WERI-Rb-1 (cell line): ENCODE measurements at regions not wholly inside any gene's neighbourhood (a gene's known extent, or its start where the extent isn't known, plus 50 kb on each side); places are given as distances from the start of the nearest gene placed in this dataset.
A peak's percentile ranks its signal among the peaks of the same experiment; 100 is the strongest.
"Not testable (repeated sequence)": the region's sequence is repeated elsewhere in the genome, so short reads cannot be mapped to it uniquely, and the experiment has no call there.

Experiments used
- DNase-seq: peaks from one replicate; pipeline ENCODE4 v3.0.0-alpha.2; 2020
- H3K27ac ChIP-seq: fragments of 250-450 bp; sonication (Bioruptor Pico); 2 replicates; pipeline ENCODE4 v1.5.1; 2020; ENCODE audit warnings: mild to moderate bottlenecking, moderate library complexity
- H3K27me3 ChIP-seq: fragments of 250-450 bp; sonication (Bioruptor Pico); 2 replicates; pipeline ENCODE4 v1.5.1; 2021; ENCODE audit warnings: mild to moderate bottlenecking, low read depth, moderate library complexity; ENCODE audit not compliant: insufficient read depth, severe bottlenecking
- H3K36me3 ChIP-seq: fragments of 250-450 bp; sonication (Bioruptor Pico); 2 replicates; pipeline ENCODE4 v1.5.1; 2020; ENCODE audit warnings: mild to moderate bottlenecking, moderate library complexity
- H3K4me3 ChIP-seq: 2 replicates; pipeline ENCODE4 v1.5.1; 2011; ENCODE audit warnings: low read depth, mild to moderate bottlenecking, control low read depth, low read length
- H3K9me3 ChIP-seq: fragments of 250-450 bp; sonication (Bioruptor Pico); 2 replicates; pipeline ENCODE4 v1.5.1; 2021; ENCODE audit warnings: mild to moderate bottlenecking, moderate library complexity; ENCODE audit not compliant: severe bottlenecking
- CTCF ChIP-seq: IDR thresholded peaks from 2 replicates; pipeline ENCODE4 v1.5.1; 2011; ENCODE audit warnings: low read depth, mild to moderate bottlenecking, control low read depth, inconsistent platforms, low read length

GRCh38 chr7:142511801-142512200 is 237.5 kb upstream of the PRSS1 start:
- no peak for DNase-seq
- H3K27ac ChIP-seq: no peak overlapping the region
- no peaks in the 10 kb centered on the region for H3K36me3 ChIP-seq
- no peak overlapping the region for H3K4me3 ChIP-seq
- H3K27me3 ChIP-seq: no peaks in the 10 kb centered on the region
- no peak for TF ChIP-seq CTCF
- no peaks in the 10 kb centered on the region for H3K9me3 ChIP-seq

- Histone ChIP-seq H3K36me3 (no peaks in the 10 kb centered on the region), H3K4me3 (no peak overlapping the region), H3K27ac (no peak overlapping the region), H3K27me3 (no peaks in the 10 kb centered on the region), H3K9me3 (no peaks in the 10 kb centered on the region)
- TF ChIP-seq CTCF: no peak
- DNase-seq: no peak
Observed at GRCh38 chr7:142511374-142511773, 237.9 kb upstream of the PRSS1 start.

GRCh38 chr7:142509235-142509634 is 240.0 kb upstream of the PRSS1 start:
- DNase-seq: not testable (repeated sequence)

GRCh38 chr7:142508251-142508650 is 241.0 kb upstream of the PRSS1 start:
- no peak for DNase-seq
- no peaks in the 10 kb centered on the region for H3K27me3 ChIP-seq
- no peak for TF ChIP-seq CTCF
- peak overlapping the region; percentile 71 for H3K27ac ChIP-seq
- no peaks in the 10 kb centered on the region for H3K9me3 ChIP-seq
- H3K36me3 ChIP-seq: no peaks in the 10 kb centered on the region
- H3K4me3 ChIP-seq: no peak overlapping the region

More at GRCh38 chr7:142509235-142509634, 240.0 kb upstream of the PRSS1 start:
- H3K27me3 ChIP-seq, H3K4me3 ChIP-seq, H3K36me3 ChIP-seq, H3K9me3 ChIP-seq, H3K27ac ChIP-seq: not testable (repeated sequence)

GRCh38 chr7:142507799-142508198 is 241.5 kb upstream of the PRSS1 start:
- Histone ChIP-seq H3K27me3 (no peaks in the 10 kb centered on the region), H3K4me3 (no peak overlapping the region), H3K36me3 (no peaks in the 10 kb centered on the region), H3K9me3 (no peaks in the 10 kb centered on the region), H3K27ac (peak overlapping the region; percentile 71)
- no peak for TF ChIP-seq CTCF
- DNase-seq: no peak

- peak overlapping the region; percentile 3; the same call in 1 of the 2 replicates for H3K4me3 ChIP-seq
- not testable (repeated sequence) for H3K36me3 ChIP-seq, H3K9me3 ChIP-seq, H3K27me3 ChIP-seq
- peak; percentile 75 for DNase-seq
- H3K27ac ChIP-seq: peak overlapping the region; percentile 71
Observed at GRCh38 chr7:142507066-142507465, 242.2 kb upstream of the PRSS1 start.

GRCh38 chr7:142506601-142507000 is 242.7 kb upstream of the PRSS1 start:
- Histone ChIP-seq H3K4me3 (peak overlapping the region; percentile 6; the same call in 1 of the 2 replicates), H3K27me3 (no peaks in the 10 kb centered on the region), H3K27ac (peak overlapping the region; percentile 71), H3K36me3 (no peaks in the 10 kb centered on the region), H3K9me3 (no peaks in the 10 kb centered on the region)
- no peak for TF ChIP-seq CTCF
- DNase-seq: peak; percentile 77

- H3K9me3 ChIP-seq, H3K4me3 ChIP-seq, H3K36me3 ChIP-seq, H3K27me3 ChIP-seq, DNase-seq: not testable (repeated sequence)
- peak overlapping the region; percentile 9 for H3K27ac ChIP-seq
Observed at GRCh38 chr7:142503949-142504348, 245.3 kb upstream of the PRSS1 start.
